Left hindlimb (tissue), 1 donor: ENCODE measurements at regions not wholly inside any gene's neighbourhood (a gene's known extent, or its start where the extent isn't known, plus 50 kb on each side); places are given as distances from the start of the nearest gene placed in this dataset.
"Not testable (repeated sequence)": the region's sequence is repeated elsewhere in the genome, so short reads cannot be mapped to it uniquely, and the experiment has no call there.

Experiments used
- DNase-seq: peaks from one replicate; pipeline ENCODE4 v3.0.0-alpha.2; 2018

DNA sequence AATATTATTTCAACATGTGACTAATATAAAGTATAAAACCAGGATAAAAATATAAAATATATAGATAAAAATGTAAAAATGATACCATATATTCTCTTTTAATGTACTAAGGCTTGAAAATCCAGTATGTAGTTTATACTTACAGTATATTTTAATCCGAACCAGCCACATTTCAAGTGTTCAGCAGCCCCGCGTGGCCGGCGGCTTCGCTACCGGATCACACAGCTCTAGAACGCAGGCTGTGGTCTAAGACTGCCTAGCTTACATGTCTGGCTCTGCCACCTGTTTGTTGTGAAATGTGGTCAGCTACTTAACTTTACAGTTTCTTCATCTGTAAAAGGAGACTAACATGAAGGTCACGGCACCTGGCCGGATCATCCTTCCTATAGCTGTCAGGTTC lies 189.7 kb upstream of the TBX3 start:
- no peak for DNase-seq

DNA sequence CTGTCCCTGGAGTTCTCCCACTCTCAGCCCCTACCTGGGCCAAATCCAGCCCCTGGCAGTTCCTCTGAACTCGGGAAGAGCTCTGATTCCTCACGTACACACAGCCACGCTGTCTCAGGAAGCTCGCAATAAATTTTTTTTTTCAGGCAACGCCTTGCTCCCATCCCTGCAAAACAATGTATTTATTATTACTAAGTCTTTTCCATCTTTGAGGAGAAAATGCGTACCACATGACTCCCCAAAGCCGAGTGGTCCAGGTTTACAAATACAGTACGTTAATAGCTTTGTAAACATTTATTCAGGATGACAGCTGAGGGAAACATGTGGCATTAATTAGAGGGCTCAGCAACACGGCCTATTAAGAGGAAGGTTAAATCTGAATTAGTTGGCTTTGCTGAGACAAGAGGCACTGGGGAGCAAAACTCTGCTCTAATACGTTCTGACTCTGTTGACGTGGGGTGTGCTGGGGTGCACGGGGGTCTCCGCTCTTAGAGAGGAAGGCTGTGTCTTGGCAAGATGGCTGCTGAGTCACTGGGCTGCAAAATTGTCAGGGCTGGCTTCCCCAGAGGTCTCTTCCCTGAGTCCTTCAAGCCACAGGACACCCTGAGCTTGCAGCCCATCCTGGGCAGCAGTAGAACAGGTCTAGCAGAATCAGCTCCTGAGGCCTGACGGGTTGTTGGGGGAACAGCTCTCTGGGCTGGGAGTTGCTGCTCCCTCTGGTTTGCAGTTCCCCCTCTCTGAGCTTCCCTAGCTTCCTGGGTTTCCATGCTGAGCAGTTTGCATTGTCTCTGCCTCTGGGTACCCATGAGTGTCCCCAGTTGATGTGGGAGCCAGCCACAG lies 185.2 kb upstream of the TBX3 start:
- peak; percentile 54 for DNase-seq

DNA sequence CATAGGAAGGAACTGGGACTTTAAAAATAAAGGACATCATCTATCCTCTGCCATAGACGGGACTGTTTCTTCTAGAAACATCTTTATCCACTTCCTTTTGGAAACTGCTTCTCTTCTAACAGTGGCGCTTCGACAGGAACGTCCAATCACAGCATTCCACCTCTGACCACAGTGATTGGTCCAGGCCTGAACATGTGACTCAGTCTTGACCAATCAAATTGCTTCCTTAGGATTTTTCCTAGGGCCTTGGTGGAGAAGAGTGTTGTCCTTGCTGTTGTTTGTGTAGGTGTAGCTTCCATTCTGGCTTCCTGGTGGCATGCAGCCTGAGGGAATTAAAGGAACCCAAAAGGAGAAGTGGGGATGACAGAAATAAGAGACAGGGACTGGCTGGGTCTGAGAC lies 182.4 kb upstream of the TBX3 start:
- DNase-seq = no peak

DNA sequence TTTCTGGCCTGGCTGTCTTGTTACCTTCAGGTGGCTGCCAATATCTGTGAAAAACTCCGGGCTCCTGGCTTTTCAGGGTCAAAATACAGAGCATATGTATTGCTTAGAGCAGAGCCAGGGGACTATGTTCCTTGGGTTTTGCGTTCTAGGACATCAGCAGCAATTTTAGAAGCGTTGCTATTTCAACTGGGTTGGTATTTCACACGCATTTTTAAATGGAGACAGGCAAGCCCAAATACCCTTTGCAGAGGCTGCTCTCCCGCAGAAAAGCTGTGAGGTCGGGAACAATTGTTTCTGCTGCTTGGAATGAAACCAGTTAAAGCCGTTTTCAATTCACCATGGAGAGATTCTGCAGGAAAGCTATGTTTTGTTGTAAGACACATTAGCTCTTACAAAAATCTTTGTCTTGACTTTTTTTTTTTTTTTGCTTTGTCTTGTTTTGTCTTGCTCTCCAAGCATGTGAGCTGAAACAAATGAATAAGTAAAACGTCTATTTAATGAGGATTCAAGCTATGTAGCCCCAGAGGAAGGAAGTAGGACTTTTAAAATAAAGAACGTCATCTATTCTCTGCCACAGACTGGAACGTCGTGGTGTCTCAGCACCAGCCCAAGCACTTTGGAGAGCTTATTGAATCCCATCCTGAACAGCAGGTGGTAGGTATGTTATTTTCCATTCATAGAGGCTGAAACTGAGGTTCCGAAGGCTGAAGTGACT lies 181.0 kb upstream of the TBX3 start:
- peak; percentile 53 for DNase-seq

DNA sequence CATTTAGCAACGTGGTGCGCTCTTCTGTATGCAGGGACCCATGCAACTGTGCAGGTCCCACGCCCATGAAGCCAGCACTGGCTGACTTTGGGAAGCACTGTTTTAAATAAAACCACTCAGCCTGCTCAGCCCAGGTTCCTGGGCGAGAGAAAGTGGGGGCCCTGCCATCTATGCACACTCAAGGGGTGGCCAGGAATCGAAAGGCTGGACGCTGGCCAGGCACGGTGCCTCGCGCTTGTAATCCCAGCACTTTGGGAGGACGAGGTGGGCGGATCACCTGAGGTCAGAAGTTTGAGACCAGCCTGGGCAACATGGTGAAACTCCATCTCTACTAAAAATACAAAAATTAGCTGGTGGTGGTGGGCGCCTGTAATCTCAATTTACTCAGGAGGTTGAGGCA lies 179.9 kb upstream of the TBX3 start:
- no peak for DNase-seq

DNA sequence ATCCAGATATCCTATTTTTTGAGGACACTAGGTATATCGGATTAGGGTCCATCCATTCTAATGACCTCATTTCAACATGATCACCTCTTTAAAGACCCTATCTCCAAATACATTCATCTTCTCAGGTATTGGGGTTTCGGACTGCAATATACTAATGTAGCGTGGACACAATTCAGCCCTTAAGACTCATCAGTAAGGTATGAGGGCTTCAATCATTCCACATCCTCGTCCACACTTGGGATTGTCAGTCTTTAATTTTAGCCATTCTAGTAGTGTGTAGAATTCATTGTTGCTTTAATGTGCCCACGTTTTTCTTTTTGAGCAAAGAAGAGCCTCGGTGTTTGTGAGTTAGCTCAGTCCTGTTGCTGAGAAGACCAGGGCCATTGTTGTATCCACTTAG lies 177.0 kb upstream of the TBX3 start:
- DNase-seq = no peak

- no peak for DNase-seq
Observed at GRCh38 chr12:114858388-114859146, 174.6 kb upstream of the TBX3 start.

GRCh38 chr12:114855678-114856077 lies 171.7 kb upstream of the TBX3 start:
- DNase-seq = no peak

DNA sequence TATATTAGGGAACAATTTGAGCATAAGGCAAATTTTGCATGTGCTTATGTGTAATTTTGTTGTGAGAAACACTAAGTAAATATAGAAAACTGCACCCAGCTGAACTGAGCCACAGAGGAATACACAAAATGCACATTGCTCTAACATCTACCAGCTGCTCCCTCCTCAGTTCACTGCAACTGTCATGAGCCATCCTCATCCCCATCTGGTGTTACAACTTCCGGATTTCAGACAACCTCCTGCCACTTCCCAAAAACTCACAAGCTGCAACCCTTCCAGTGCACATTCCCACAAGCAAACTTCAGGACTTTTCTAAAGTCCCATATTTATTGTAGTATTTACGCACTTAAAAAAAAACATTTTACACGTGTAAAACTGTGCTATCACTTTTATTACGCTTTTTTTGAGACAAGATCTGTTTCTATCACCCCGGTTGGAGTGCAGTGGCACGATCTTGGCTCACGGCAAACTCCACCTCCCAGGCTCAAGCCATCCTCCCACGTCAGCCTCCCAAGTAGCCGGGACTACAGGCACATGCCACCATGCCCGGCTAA lies 169.1 kb upstream of the TBX3 start:
- DNase-seq = peak; percentile 35

GRCh38 chr12:114851981-114852380 lies 168.0 kb upstream of the TBX3 start:
- DNase-seq = no peak

- DNase-seq = no peak
Observed at GRCh38 chr12:114850661-114851275, 166.8 kb upstream of the TBX3 start.

- no peak for DNase-seq
Observed at GRCh38 chr12:114848666-114849065, 164.7 kb upstream of the TBX3 start.

DNA sequence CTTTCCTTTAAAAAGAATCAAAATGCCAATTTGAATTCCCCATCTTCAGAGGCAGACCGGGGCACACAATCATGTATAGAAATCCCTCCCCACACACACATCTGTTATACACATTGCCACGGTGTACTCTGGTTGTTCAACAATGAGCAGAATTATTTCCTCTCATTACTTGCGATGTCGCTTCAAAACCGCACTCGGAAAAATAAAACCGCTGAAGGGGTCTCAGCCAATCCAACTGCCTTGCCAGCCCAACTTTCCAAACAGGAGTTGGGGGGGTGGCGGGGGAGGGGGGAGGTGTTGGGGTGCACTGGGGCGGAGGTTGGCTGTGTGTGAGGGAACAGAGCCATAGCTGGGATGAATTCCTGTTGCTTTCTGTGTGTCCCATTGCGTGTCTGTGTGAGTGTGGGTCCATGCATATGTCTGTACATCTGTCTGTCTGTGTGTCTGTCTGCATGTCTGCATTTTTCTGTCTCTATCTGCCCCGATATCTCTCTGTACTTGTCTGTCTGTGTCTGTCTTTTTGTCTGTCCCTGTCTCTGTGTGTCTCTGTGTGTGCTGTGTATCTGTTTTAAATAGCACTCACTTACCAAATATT lies 163.6 kb upstream of the TBX3 start:
- peak; percentile 77 for DNase-seq

- no peak for DNase-seq
Observed at GRCh38 chr12:114846771-114847170, 162.8 kb upstream of the TBX3 start.

DNA sequence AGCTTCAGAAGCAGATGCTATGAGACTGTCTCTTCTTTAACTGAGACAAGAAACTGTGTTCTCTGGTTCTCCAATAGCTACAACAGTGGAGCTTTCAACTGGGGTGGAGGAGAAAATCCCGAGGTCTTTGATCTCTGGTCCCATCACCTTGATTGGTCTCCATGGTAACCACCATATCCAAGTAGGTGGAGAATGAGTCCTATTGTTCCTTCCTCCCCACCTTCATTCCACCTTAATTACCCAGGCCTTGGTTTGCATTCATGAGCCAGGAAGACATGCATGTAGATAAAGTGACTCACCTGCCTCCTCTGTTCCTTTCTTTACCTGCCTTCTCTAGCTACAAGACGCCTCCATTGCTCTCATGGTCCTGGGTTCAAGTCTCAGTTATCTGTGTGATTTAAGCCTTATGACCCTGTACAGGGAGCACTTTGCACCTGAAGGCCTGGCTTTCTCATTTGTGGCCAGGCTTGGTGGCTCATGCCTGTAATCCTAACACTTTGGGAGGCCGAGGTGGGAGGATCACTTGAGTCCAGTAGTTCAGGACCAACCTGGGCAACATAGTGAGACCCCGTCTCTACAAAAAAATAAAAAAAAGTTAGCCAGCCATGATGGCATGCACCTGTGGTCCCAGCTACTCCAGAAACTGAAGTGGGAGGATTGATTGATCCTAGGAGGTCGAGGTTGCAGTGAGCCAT lies 157.7 kb upstream of the TBX3 start:
- DNase-seq = no peak

DNA sequence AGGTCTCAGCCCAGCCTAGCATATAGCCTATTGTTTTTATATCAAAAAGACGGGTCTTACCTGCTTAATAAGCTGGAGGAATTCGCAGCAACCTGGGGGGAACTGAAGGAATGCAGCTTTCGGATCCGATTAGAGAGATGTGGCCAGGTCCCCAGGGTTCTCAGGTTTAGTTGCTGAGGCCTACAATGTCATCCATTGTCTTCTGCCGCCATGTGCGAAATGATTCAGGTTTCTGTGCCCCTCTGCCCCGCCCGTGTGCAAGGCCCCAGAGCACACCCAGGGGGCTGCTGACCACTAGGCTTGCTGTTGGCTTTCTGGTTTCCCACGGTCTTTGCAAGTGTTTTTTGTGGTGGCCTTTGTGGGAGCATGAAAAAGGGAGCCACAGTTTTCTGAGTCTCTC lies 154.5 kb upstream of the TBX3 start:
- DNase-seq = no peak

GRCh38 chr12:114836609-114837008 lies 152.6 kb upstream of the TBX3 start:
- DNase-seq = no peak

- DNase-seq = no peak
Observed at GRCh38 chr12:114835031-114835430, 151.1 kb upstream of the TBX3 start.

DNA sequence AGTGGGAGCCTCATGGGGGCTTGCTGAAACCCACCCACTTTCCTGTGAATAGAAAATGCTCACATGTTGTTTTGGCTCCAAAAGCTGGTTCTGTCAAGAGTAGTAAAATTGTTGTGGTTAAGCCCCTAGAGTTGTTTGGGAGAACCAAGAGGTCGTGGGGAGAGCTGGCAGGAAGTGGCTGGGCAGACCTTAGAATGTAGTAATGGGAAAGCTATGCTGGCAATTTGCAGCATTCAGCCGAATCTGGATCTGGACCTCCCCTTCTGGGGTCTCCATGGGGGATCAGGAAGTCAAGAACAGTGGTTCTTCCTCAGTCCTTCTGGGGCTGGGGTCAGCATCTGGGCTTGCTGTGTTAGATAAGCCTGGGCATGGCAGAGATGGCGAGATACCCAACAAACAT lies 150.6 kb upstream of the TBX3 start:
- no peak for DNase-seq

- no peak for DNase-seq
Observed at GRCh38 chr12:114829833-114830232, 145.9 kb upstream of the TBX3 start.

DNA sequence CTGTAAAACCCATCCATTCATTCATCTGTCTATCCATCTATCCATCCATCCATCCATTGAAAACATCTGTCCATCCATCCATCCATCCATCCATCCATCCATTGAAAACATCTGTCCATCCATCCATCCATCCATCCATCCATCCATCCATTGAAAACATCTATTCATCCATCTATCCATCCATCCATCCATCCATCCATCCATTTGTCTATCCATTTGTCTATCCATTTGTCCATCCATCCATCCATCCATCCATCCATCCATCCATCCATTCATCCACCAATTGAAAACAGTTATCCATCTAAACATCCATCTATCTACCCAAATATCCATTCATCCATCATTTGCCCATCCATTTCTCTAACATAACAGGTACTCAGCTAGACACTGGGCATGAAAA lies 145.3 kb upstream of the TBX3 start:
- DNase-seq = not testable (repeated sequence)

GRCh38 chr12:114827461-114827860 lies 143.5 kb upstream of the TBX3 start:
- DNase-seq = no peak
